Neural cell (in vitro differentiated cells): ENCODE measurements at regions not wholly inside any gene's neighbourhood (a gene's known extent, or its start where the extent isn't known, plus 50 kb on each side); places are given as distances from the start of the nearest gene placed in this dataset.

Experiments
- H2AFZ ChIP-seq: fragments of 200-600, 300-800 bp; sonication (generic), shearing (Covaris generic); 2 replicates; pipeline ENCODE4 v1.6.0; 2014; ENCODE audit warnings: low read depth, mild to moderate bottlenecking, antibody characterized with exemption, low read length, moderate library complexity
- H3F3A ChIP-seq: fragments of 200-600 bp; shearing (Covaris generic); 2 replicates; pipeline ENCODE4 v1.6.1; 2016; ENCODE audit warnings: mild to moderate bottlenecking, moderate library complexity, mixed read lengths, antibody characterized with exemption, low read length; ENCODE audit not compliant: insufficient read depth, poor library complexity, severe bottlenecking
- H3K27ac ChIP-seq: fragments of 200-600, 300-800 bp; sonication (generic), shearing (Covaris generic); 2 replicates; pipeline ENCODE4 v1.5.1; 2014; ENCODE audit warnings: mild to moderate bottlenecking, low read length, moderate library complexity
- H3K27me3 ChIP-seq: fragments of 300-800, 200-600 bp; sonication (generic), shearing (Covaris generic); 2 replicates; pipeline ENCODE4 v1.6.0; 2014; ENCODE audit warnings: mild to moderate bottlenecking, low read depth, low read length, moderate library complexity; ENCODE audit not compliant: insufficient read depth
- H3K36me3 ChIP-seq: fragments of 300-800, 200-600 bp; sonication (generic), shearing (Covaris generic); 2 replicates; pipeline ENCODE4 v1.5.1; 2014; ENCODE audit warnings: mild to moderate bottlenecking, antibody characterized with exemption, low read length, moderate library complexity; ENCODE audit not compliant: insufficient read depth
- H3K4me2 ChIP-seq: fragments of 300-800, 200-600 bp; sonication (generic), shearing (Covaris generic); 2 replicates; pipeline ENCODE4 v1.6.0; 2014; ENCODE audit warnings: mild to moderate bottlenecking, low read length
- H3K4me3 ChIP-seq: fragments of 300-800, 200-600 bp; sonication (generic), shearing (Covaris generic); 2 replicates; pipeline ENCODE4 v1.5.1; 2014; ENCODE audit warnings: mild to moderate bottlenecking, low read length, moderate library complexity
- H3K79me2 ChIP-seq: fragments of 200-600 bp; shearing (Covaris generic); replicated peaks from 2 replicates; pipeline ENCODE4 v1.6.0; 2014; ENCODE audit warnings: mild to moderate bottlenecking, low read length, moderate library complexity; ENCODE audit not compliant: insufficient read depth
- H3K9ac ChIP-seq: fragments of 300-800, 200-600 bp; sonication (generic), shearing (Covaris generic); 2 replicates; pipeline ENCODE4 v1.6.1; 2016; ENCODE audit warnings: mild to moderate bottlenecking, low read length, mixed read lengths
- H3K9me2 ChIP-seq: fragments of 200-600 bp; shearing (Covaris generic); 2 replicates; pipeline ENCODE4 v1.6.1; 2016; ENCODE audit warnings: mild to moderate bottlenecking, low read length, mixed read lengths; ENCODE audit not compliant: insufficient read depth
- H3K9me3 ChIP-seq: fragments of 200-600, 300-800 bp; sonication (generic), shearing (Covaris generic); 2 replicates; pipeline ENCODE4 v1.6.1; 2016; ENCODE audit warnings: mild to moderate bottlenecking, mixed run types, low read length, moderate library complexity, mixed read lengths
- H4K20me1 ChIP-seq: fragments of 200-600 bp; shearing (Covaris generic); 2 replicates; pipeline ENCODE4 v1.6.1; 2016; ENCODE audit warnings: mild to moderate bottlenecking, mixed run types; ENCODE audit not compliant: insufficient read depth
- CTCF ChIP-seq: fragments of 450-650 bp; IDR thresholded peaks from 2 replicates; pipeline ENCODE4 v1.5.1; 2014; ENCODE audit warnings: antibody characterized with exemption, mild to moderate bottlenecking, moderate library complexity; ENCODE audit not compliant: poor library complexity, severe bottlenecking
- EP300 ChIP-seq: fragments of 450-650 bp; conservative IDR thresholded peaks from 2 replicates; pipeline ENCODE4 v1.6.1; 2014; ENCODE audit warnings: antibody characterized with exemption, mild to moderate bottlenecking, moderate library complexity; ENCODE audit not compliant: poor library complexity, severe bottlenecking
- EZH2 ChIP-seq: fragments of 200-600, 300-800 bp; shearing (Covaris generic), sonication (generic); IDR thresholded peaks from 2 replicates; pipeline ENCODE4 v1.6.1; 2014; ENCODE audit warnings: antibody characterized with exemption, low read length, borderline replicate concordance, mild to moderate bottlenecking; ENCODE audit not compliant: insufficient read depth, poor library complexity, severe bottlenecking
- MXI1 ChIP-seq: fragments of 450-650 bp; conservative IDR thresholded peaks from 2 replicates; pipeline ENCODE4 v1.6.1; 2014; ENCODE audit warnings: antibody characterized with exemption, mild to moderate bottlenecking; ENCODE audit not compliant: poor library complexity, severe bottlenecking
- POLR2AphosphoS5 ChIP-seq: IDR thresholded peaks from 2 replicates; pipeline ENCODE4 v1.6.1; 2012
- RAD21 ChIP-seq: fragments of 450-650 bp; conservative IDR thresholded peaks from 2 replicates; pipeline ENCODE4 v1.6.1; 2014; ENCODE audit warnings: antibody characterized with exemption, mild to moderate bottlenecking, moderate library complexity
- REST ChIP-seq: IDR thresholded peaks from 2 replicates; pipeline ENCODE4 v1.6.1; 2012; ENCODE audit warnings: borderline replicate concordance
- SMC3 ChIP-seq: fragments of 450-650 bp; conservative IDR thresholded peaks from 2 replicates; pipeline ENCODE4 v1.6.1; 2014; ENCODE audit warnings: antibody characterized with exemption, mild to moderate bottlenecking, moderate library complexity; ENCODE audit not compliant: poor library complexity
- TAF1 ChIP-seq: IDR thresholded peaks from 2 replicates; pipeline ENCODE4 v1.6.1; 2012; ENCODE audit warnings: low read depth

- no peaks in the 10 kb centered on the region for H3K9me3 ChIP-seq
- no peak overlapping the region for H2AFZ ChIP-seq
- H4K20me1 ChIP-seq: no peaks in the 10 kb centered on the region
- TF ChIP-seq EZH2 (no peak), POLR2AphosphoS5 (no peak), TAF1 (no peak), MXI1 (no peak), CTCF (no peak)
- peak overlapping the region; percentile 20 for H3K9ac ChIP-seq
- peak overlapping the region; percentile 42 for H3K27ac ChIP-seq
- no peaks in the 10 kb centered on the region for H3K36me3 ChIP-seq
- H3F3A ChIP-seq: no peaks in the 10 kb centered on the region
- H3K9me2 ChIP-seq: no peaks in the 10 kb centered on the region
- H3K4me2 ChIP-seq: no peak overlapping the region
- H3K4me3 ChIP-seq: no peak overlapping the region
- no peaks in the 10 kb centered on the region for H3K79me2 ChIP-seq
- no peaks in the 10 kb centered on the region for H3K27me3 ChIP-seq
Measured at GRCh38 chr20:60868316-60868891, 383.7 kb upstream of the CDH4 start.

GRCh38 chr20:60869087-60869486 lies 383.0 kb upstream of the CDH4 start:
- Histone ChIP-seq H3K9me2 (no peaks in the 10 kb centered on the region), H3K27me3 (no peaks in the 10 kb centered on the region), H4K20me1 (no peaks in the 10 kb centered on the region), H2AFZ (no peak overlapping the region), H3K79me2 (no peaks in the 10 kb centered on the region), H3K27ac (peak overlapping the region; percentile 42), H3K9ac (peak overlapping the region; percentile 20), H3K4me2 (no peak overlapping the region), H3K9me3 (no peaks in the 10 kb centered on the region), H3F3A (no peaks in the 10 kb centered on the region), H3K36me3 (no peaks in the 10 kb centered on the region), H3K4me3 (no peak overlapping the region)
- TF ChIP-seq EP300 (peak; percentile 62), CTCF (no peak), EZH2 (no peak), TAF1 (no peak), MXI1 (no peak), RAD21 (peak; percentile 14), POLR2AphosphoS5 (peak; percentile 8), REST (peak; percentile 52), SMC3 (peak; percentile 36)
